ENCODE measurements at regions not wholly inside any gene's neighbourhood (a gene's known extent, or its start where the extent isn't known, plus 50 kb on each side); places are given as distances from the start of the nearest gene placed in this dataset.

- no peak for TF ChIP-seq EZH2phosphoT487 (IDR thresholded peaks at IDR 0.05; ENCODE audit: borderline replicate concordance, low read depth, low read length)
- no peak for TF ChIP-seq CTCF (conservative IDR thresholded peaks at IDR 0.05; ENCODE audit: low read length)
Measured at GRCh38 chr9:13731637-13732036, 452.1 kb upstream of the MPDZ start.

GRCh38 chr9:13729955-13730354, 450.5 kb upstream of the MPDZ start:
- ChIA-PET CTCF (ENCODE audit: unreplicated experiment) (no interaction called here), POLR2A (interaction anchor here (0.8 kb wide), 1 partner anchor 1138 kb away, joined by 3 read pairs; no protein-coding TSS in a partner anchor)
- no peak for DNase-seq (ENCODE audit: low spot score)
- H3K27ac ChIP-seq (ENCODE audit: low read depth, low read length, poor library complexity, severe bottlenecking): no peak overlapping the region
- H2AFZ ChIP-seq (ENCODE audit: low read length): no peak overlapping the region
- H3K36me3 ChIP-seq (ENCODE audit: insufficient read depth, low read length): no peaks in the 10 kb centered on the region
- TF ChIP-seq CTCF (conservative IDR thresholded peaks at IDR 0.05; ENCODE audit: low read length) (no peak), EZH2phosphoT487 (IDR thresholded peaks at IDR 0.05; ENCODE audit: borderline replicate concordance, low read depth, low read length) (no peak)
- no peak overlapping the region for H3K4me2 ChIP-seq (ENCODE audit: low read length)
- no peaks in the 10 kb centered on the region for H4K20me1 ChIP-seq (ENCODE audit: insufficient read depth, low read length)
- intact Hi-C loops (cut with micrococcal nuclease; ENCODE audit: unreplicated experiment): no loop called here
- H3K9me2 ChIP-seq (ENCODE audit: insufficient read depth, low read length): no peaks in the 10 kb centered on the region
- H3K4me1 ChIP-seq (ENCODE audit: insufficient read depth, low read length, poor library complexity, severe bottlenecking): no peaks in the 10 kb centered on the region
- BruUV-seq (replicated peaks): no TSS peak
- no peak overlapping the region for H3K4me3 ChIP-seq (ENCODE audit: low read depth, low read length, poor library complexity, severe bottlenecking)
- no peaks in the 10 kb centered on the region for H3K79me2 ChIP-seq (ENCODE audit: insufficient read depth, low read depth, low read length)
- no peaks in the 10 kb centered on the region for H3K9me3 ChIP-seq (ENCODE audit: low read length)

More at GRCh38 chr9:13731637-13732036, 452.1 kb upstream of the MPDZ start:
- no peaks in the 10 kb centered on the region for H4K20me1 ChIP-seq (ENCODE audit: insufficient read depth, low read length)
- POLR2A ChIA-PET: no interaction called here
- H3K36me3 ChIP-seq (ENCODE audit: insufficient read depth, low read length): no peaks in the 10 kb centered on the region
- no peaks in the 10 kb centered on the region for H3K9me3 ChIP-seq (ENCODE audit: low read length)
- H3K4me2 ChIP-seq (ENCODE audit: low read length): no peak overlapping the region
- H3K4me1 ChIP-seq (ENCODE audit: insufficient read depth, low read length, poor library complexity, severe bottlenecking): no peaks in the 10 kb centered on the region
- no peak overlapping the region for H3K4me3 ChIP-seq (ENCODE audit: low read depth, low read length, poor library complexity, severe bottlenecking)
- no peaks in the 10 kb centered on the region for H3K9me2 ChIP-seq (ENCODE audit: insufficient read depth, low read length)
- intact Hi-C loops (cut with micrococcal nuclease; ENCODE audit: unreplicated experiment): no loop called here
- no peak overlapping the region for H3K27ac ChIP-seq (ENCODE audit: low read depth, low read length, poor library complexity, severe bottlenecking)
- H2AFZ ChIP-seq (ENCODE audit: low read length): no peak overlapping the region
- no peaks in the 10 kb centered on the region for H3K79me2 ChIP-seq (ENCODE audit: insufficient read depth, low read depth, low read length)
- no TSS peak for BruUV-seq (replicated peaks)
- CTCF ChIA-PET (ENCODE audit: unreplicated experiment): no interaction called here
- no peak for DNase-seq (ENCODE audit: low spot score)

GRCh38 chr9:13728917-13729811, 449.7 kb upstream of the MPDZ start:
- Histone ChIP-seq H4K20me1 (ENCODE audit: insufficient read depth, low read length) (no peaks in the 10 kb centered on the region), H3K4me2 (ENCODE audit: low read length) (no peak overlapping the region), H3K4me1 (ENCODE audit: insufficient read depth, low read length, poor library complexity, severe bottlenecking) (no peaks in the 10 kb centered on the region), H3K36me3 (ENCODE audit: insufficient read depth, low read length) (no peaks in the 10 kb centered on the region), H2AFZ (ENCODE audit: low read length) (no peak overlapping the region), H3K4me3 (ENCODE audit: low read depth, low read length, poor library complexity, severe bottlenecking) (no peak overlapping the region), H3K9me3 (ENCODE audit: low read length) (no peaks in the 10 kb centered on the region), H3K9me2 (ENCODE audit: insufficient read depth, low read length) (no peaks in the 10 kb centered on the region), H3K27ac (ENCODE audit: low read depth, low read length, poor library complexity, severe bottlenecking) (no peak overlapping the region), H3K79me2 (ENCODE audit: insufficient read depth, low read depth, low read length) (no peaks in the 10 kb centered on the region)
- POLR2A ChIA-PET: interaction anchor here (0.6 to 1.6 kb wide), 3 partner anchors 15 to 1137 kb away, joined by 3 to 4 read pairs (median 3); no protein-coding TSS in a partner anchor
- BruUV-seq (replicated peaks): no TSS peak
- CTCF ChIA-PET (ENCODE audit: unreplicated experiment): no interaction called here
- TF ChIP-seq EZH2phosphoT487 (IDR thresholded peaks at IDR 0.05; ENCODE audit: borderline replicate concordance, low read depth, low read length): no peak
- TF ChIP-seq CTCF (conservative IDR thresholded peaks at IDR 0.05; ENCODE audit: low read length): no peak
- no peak for DNase-seq (ENCODE audit: low spot score)
- intact Hi-C loops (cut with micrococcal nuclease; ENCODE audit: unreplicated experiment): no loop called here

Data from OCI-LY7 (cell line).